GM21423 (cell line): ENCODE measurements at regions not wholly inside any gene's neighbourhood (a gene's known extent, or its start where the extent isn't known, plus 50 kb on each side); places are given as distances from the start of the nearest gene placed in this dataset.

Experiments used
- ATAC-seq: cut with Tn5 transposase; IDR thresholded peaks from one replicate; pipeline ENCODE4 v1.9.1; 2021; ENCODE audit warnings: mild to moderate bottlenecking, moderate library complexity; ENCODE audit not compliant: unreplicated experiment

DNA sequence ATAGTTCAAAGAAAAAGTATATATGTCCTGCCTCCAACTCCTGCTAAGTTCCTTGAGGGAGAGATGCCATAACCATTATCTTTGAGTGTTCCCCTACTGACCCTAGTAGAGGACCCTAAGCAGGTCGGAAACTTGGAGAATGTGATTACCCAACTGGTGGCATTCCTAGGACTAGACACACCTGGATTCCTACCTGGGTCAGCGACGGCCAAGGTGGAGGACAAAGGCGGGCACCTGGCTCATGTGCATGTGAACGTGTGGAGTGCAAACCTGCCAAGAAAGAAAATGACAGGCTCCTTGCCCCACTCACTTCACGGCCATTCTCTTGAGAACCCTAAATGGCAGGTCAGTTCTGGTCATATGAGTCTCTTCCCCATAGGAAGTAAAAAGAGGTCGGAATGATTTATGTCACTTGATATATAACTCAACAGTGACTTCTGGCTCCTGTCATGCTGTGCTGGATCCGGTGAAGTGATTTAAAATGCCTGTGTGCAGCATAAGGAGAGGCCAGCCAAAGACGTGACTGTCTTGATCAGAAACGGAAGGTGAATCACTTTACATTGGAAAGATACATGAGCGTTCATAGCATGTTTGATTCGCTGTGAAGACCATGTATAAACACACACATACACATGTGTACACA lies 371.6 kb downstream of the EIPR1 start:
- ATAC-seq: no peak

GRCh38 chr2:3001615-3002560 lies 375.7 kb downstream of the EIPR1 start:
- ATAC-seq: peak; percentile 79

DNA sequence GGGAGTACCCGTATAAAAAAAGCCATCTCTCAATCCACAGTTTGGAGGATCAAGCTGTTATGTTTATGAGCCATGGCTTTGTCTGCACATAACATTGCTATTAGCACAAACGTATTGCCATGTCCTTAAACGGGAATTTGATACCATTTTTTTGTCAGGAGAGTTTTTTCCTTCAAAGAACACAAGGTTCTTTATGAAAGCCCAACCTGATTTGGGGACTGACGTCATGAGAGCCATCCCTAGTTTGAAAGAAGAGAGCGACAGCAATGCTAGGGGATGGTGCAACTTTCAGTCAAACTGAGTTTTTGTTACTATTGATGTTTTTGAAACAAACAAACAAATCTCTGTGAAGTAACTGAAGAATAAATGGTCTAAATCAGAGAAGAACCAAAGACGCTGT lies 376.6 kb downstream of the EIPR1 start:
- ATAC-seq: no peak

DNA sequence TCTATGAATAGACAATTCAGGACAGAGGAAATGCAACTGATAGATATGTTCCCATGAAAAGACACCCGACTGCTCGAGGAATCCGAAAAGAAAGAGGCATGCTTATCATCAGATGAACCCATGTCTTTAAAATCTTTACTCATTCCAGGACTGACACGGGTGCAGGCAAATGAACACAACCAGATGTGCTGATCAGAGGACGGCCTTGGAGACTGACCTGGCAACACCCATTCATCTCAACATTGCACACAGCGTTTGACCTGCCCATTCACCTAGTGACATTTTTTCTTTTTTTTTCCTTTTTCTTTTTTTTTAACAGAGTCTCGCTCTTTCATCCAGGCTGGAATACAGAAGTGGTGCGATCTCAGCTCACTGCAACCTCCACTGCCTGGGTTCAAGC lies 377.5 kb downstream of the EIPR1 start:
- ATAC-seq: no peak

DNA sequence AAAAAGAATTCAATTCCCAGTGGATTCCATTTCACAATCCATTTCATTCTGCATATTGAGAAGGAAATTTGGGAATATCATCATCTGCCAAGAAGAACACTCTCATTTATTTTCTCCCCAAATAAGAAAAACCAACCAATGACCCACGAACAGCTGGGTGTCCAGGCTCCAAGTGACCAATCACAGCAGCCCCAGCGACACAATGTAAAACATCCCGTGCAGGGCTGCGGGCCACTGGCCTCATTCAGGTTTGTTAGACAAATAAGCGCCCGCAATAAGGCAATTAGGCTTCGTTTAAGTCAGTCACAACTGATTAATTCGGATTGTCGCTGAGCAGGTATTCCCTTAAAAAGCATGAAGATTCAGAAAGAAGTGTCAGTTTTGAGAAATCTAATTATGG lies 378.6 kb downstream of the EIPR1 start:
- no peak for ATAC-seq

DNA sequence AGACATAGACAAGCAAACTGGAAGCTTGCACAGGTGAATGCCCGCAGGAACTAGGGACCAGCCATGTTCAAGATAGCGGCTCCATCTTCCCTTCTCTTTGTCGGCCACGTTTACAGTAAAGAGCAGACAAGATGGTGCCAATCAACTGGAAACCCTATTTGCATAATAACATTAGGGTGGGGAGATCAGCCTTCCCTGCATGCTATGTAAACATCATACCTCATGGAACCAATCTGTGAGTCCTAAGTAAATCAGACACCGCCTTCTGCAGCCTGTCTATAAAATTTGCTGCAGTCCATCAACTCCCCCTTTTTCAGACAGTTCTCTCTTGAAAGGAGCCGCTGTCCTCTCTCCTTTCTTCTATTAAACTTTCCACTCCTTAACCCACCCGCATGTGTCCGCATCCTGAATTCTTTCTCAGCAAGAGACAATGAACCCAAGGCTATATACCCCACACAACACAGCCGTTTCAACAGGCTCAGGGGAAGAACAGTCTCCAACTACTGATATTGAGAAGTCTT lies 384.4 kb downstream of the EIPR1 start:
- ATAC-seq: no peak

GRCh38 chr2:2992634-2993033 lies 385.0 kb downstream of the EIPR1 start:
- ATAC-seq: no peak

- no peak for ATAC-seq
Measured at GRCh38 chr2:2985020-2985419, 392.6 kb downstream of the EIPR1 start.

DNA sequence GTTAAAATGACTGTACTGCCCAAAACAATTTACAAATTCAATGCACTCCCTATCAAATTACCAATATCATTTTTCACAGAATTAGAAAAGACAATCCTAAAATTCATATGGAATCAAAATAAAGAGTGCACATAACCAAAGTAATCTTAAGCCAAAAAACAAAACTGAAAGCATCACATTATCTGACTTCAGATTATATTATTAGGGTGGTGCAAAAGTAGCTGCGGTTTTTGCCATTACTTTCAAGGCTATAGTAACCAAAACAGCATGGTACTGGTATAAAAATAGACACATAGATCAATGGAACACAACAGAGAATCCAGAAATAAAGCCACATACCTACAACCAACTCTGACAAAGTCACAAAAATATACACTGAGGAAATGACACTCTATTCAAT lies 396.6 kb downstream of the EIPR1 start:
- no peak for ATAC-seq

- no peak for ATAC-seq
Measured at GRCh38 chr2:2974982-2975381, 402.6 kb downstream of the EIPR1 start.

GRCh38 chr2:2960441-2961133 lies 417.0 kb downstream of the EIPR1 start:
- ATAC-seq: no peak

DNA sequence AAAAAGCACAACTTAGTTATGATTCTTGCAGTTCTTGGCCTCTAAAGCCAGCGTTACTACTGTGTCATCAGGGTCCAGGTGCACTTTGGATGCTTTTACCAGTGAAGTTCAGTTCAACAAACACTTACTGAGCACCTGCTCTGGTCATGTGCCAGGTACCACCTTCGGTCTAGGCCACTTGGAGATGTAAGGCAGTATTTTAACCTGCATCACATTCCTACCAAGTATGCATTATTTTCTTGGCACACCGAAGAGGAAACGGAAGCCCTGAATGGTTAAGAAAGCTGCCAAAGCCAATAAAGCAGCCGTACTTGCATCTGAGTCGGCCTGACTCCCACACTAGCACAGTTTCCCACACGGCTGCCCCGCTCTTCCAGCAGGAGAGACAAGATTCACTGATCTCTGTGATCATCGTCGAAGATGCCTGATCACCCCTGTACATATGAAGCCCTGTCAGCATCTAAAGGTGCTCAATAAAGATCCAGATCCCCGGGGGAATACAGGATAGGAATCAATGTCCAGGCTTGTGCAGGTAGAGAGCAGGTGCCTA lies 427.1 kb downstream of the EIPR1 start:
- no peak for ATAC-seq

GRCh38 chr2:2947406-2947805 lies 430.2 kb downstream of the EIPR1 start:
- no peak for ATAC-seq

DNA sequence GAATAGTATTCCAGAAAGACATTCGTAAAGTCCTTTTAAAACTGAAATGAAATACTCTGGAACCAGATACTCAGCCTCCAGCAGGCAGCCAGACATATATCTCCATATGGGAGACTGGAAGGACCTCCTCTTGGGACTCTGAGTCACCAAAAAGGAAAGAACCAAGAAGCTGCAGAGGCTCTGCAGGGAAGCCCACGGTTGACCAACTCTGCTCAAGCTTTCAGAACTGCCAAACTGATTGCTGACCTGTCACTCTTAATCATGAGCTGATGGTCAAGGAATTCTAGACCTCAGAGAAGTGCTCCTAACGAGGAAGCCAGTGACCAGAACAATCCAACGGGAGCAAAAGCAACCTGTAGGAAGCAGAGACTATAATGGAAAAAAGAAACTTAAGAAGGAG lies 434.7 kb downstream of the EIPR1 start:
- no peak for ATAC-seq

DNA sequence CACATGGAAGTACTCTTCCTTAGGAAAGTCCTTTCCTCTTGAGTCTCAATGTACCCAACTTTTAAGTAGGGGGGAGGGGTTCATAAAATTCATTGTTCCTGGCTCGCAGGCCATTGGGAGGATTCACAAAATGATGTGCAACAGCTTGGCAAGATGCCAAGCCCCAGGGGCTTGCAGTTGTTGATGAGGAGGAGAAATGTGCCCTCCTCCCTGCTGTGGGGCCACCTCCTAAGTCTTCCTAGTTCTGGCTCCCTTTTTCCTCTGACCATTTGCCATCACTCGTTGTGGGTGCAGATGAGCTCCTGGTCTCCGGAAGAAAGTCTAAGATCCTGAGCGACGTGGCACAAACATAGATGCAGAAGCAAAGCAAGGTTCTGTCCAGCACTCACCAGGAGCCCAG lies 435.4 kb downstream of the EIPR1 start:
- ATAC-seq: no peak

DNA sequence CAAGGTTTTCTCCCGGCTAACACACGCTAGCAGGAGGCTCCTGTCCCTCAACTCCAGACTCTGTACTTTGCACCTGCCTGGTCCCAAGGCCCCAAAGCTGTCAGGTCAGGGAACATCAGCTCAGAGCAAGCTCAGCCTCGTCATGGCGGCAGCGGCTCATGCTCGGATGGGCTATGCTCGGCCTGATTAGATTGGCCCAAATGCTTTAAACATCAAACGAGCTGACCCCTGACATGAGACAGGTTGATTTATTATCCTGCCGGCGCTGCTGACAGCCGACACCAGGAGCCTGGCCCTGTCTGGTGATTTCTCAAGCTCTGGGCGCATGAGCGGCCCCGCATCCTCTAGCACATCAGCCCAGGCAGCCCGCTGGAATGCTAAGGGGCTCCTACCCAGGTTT lies 436.4 kb downstream of the EIPR1 start:
- no peak for ATAC-seq

DNA sequence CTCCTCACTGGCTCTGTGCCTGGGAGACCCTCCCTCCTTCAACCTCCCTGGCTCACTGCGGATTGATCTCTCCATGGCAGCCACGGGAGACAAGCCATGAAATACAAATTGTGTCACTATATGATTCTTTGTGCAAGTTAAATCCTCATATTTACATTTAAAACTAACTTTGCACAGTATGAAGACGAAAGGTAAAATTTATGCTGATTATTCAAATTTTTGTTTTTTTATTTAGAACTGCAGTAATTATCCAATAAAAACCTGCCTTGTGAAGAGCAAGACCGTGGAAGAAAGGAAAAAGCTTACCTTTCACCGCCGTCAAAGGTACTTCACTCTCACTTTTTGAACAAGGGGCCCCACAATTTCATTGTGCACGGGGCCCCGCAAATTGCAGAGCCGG lies 436.9 kb downstream of the EIPR1 start:
- ATAC-seq: no peak

DNA sequence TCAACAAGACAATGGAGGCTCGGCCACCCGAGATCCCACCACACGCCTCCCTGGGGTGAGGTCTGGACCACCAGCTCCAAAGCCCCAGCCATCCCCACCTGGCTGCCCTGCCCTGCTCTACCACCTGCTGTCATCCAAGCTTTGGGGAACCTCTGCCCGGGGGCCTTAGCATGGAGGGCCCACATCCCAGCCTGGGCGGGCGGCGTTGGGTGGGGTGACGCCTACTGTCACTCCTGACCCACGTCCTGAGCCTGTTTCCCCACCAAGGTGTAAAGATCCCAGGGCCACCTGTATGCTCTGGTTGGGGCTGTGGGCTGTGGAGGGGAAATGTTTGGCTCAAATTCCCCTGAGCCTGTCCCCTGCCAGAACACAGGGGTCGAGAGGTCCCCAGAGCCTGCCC lies 437.6 kb downstream of the EIPR1 start:
- ATAC-seq: no peak

DNA sequence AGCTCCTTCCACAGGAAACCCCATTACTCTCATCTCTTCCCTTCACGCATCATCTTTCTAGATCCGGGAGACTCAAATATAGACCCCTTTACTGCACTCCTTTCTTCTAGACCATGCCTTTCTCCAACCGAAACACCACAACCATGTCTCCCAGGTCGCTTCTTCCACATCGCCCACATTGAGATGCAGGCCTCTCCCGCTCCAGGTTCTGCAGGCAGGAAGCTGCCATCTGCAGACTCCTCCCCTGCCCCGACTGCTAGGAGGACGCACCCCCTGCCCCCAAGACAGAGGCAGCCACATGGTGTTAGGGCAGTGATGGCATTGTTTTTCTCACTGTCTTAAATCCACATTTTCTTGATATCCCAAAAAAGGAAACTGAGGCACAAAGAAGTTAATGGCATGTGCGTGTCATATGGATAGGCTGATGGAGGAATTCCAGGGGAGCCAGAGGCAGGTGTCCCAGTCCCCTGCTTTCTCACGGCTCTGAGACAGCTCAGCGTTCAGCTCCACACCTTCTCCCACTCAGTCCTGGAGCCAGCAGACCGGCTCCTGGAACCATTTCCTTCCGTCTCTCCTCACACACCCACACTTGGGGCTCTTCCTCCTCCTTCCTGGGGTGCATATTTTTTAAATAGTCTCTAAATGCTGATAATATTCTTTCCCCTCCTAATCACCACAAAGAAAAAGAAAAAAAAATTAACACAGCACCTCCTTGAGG lies 438.4 kb downstream of the EIPR1 start:
- no peak for ATAC-seq

DNA sequence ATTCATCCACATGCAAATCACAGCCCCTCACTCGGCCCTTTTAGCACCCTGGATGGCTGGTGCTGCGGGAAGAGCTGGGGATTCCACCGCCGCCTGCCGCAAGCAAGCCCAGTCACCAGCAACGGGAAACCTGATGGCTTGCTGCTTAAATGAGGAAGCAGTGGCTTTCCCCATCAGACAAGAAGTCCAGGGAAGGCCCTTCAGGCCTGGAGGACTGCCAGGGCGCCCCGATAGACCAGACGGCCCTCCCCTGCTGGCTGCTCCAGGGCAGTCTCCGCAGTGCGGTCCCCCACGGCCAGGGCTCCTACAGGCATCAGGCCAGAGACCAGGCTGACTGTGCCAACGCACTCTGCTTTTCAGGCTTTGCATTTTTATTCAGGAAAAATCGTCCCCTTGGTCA lies 439.1 kb downstream of the EIPR1 start:
- ATAC-seq: no peak
